IPS-18a (cell line): ENCODE measurements at regions not wholly inside any gene's neighbourhood (a gene's known extent, or its start where the extent isn't known, plus 50 kb on each side); places are given as distances from the start of the nearest gene placed in this dataset.

Experiments used
- H3K27ac ChIP-seq: one replicate; pipeline ENCODE4 v1.5.1; 2013; ENCODE audit warnings: low read length
- H3K27me3 ChIP-seq: one replicate; pipeline ENCODE4 v1.6.1; 2013; ENCODE audit warnings: mild to moderate bottlenecking, low read length; ENCODE audit not compliant: control insufficient read depth, insufficient read depth
- H3K36me3 ChIP-seq: one replicate; pipeline ENCODE4 v1.6.1; 2013; ENCODE audit warnings: low read depth, low read length; ENCODE audit not compliant: control insufficient read depth
- H3K4me1 ChIP-seq: one replicate; pipeline ENCODE4 v1.6.1; 2013; ENCODE audit warnings: low read depth, low read length; ENCODE audit not compliant: control insufficient read depth
- H3K4me3 ChIP-seq: one replicate; pipeline ENCODE4 v1.5.1; 2013; ENCODE audit warnings: low read length
- H3K9ac ChIP-seq: one replicate; pipeline ENCODE4 v1.6.1; 2013; ENCODE audit warnings: mild to moderate bottlenecking, low read length, moderate library complexity
- H3K9me3 ChIP-seq: one replicate; pipeline ENCODE4 v1.6.1; 2013; ENCODE audit warnings: low read depth, low read length; ENCODE audit not compliant: control insufficient read depth

- Histone ChIP-seq H3K27ac (no peak overlapping the region), H3K36me3 (no peaks in the 10 kb centered on the region), H3K4me1 (no peaks in the 10 kb centered on the region), H3K4me3 (no peak overlapping the region), H3K27me3 (no peaks in the 10 kb centered on the region), H3K9me3 (no peaks in the 10 kb centered on the region), H3K9ac (no peak overlapping the region)
These were observed 153.1 kb downstream of the PCSK1 start for GRCh38 chr5:96279801-96280542.

GRCh38 chr5:96278981-96279380 is 154.1 kb downstream of the PCSK1 start:
- H3K4me3 ChIP-seq, result no peak overlapping the region
- no peaks in the 10 kb centered on the region for H3K9me3 ChIP-seq
- H3K9ac ChIP-seq, result no peak overlapping the region
- H3K4me1 ChIP-seq, result no peaks in the 10 kb centered on the region
- H3K27me3 ChIP-seq, result no peaks in the 10 kb centered on the region
- no peak overlapping the region for H3K27ac ChIP-seq
- H3K36me3 ChIP-seq, result no peaks in the 10 kb centered on the region

GRCh38 chr5:96275051-96275450 is 158.0 kb downstream of the PCSK1 start:
- no peaks in the 10 kb centered on the region for H3K27me3 ChIP-seq
- H3K36me3 ChIP-seq, result no peaks in the 10 kb centered on the region
- H3K9me3 ChIP-seq, result no peaks in the 10 kb centered on the region
- H3K9ac ChIP-seq, result no peak overlapping the region
- H3K4me3 ChIP-seq, result no peak overlapping the region
- no peaks in the 10 kb centered on the region for H3K4me1 ChIP-seq
- no peak overlapping the region for H3K27ac ChIP-seq

- no peaks in the 10 kb centered on the region for H3K4me1 ChIP-seq
- H3K27me3 ChIP-seq, result no peaks in the 10 kb centered on the region
- no peaks in the 10 kb centered on the region for H3K36me3 ChIP-seq
- H3K4me3 ChIP-seq, result no peak overlapping the region
- no peaks in the 10 kb centered on the region for H3K9me3 ChIP-seq
- no peak overlapping the region for H3K9ac ChIP-seq
- no peak overlapping the region for H3K27ac ChIP-seq
These were observed 167.6 kb downstream of the PCSK1 start for GRCh38 chr5:96265487-96265886.

- H3K4me3 ChIP-seq, result no peak overlapping the region
- H3K27me3 ChIP-seq, result no peaks in the 10 kb centered on the region
- H3K9me3 ChIP-seq, result no peaks in the 10 kb centered on the region
- H3K4me1 ChIP-seq, result no peaks in the 10 kb centered on the region
- no peaks in the 10 kb centered on the region for H3K36me3 ChIP-seq
- H3K27ac ChIP-seq, result no peak overlapping the region
- H3K9ac ChIP-seq, result no peak overlapping the region
These were observed 169.0 kb downstream of the PCSK1 start for GRCh38 chr5:96264047-96264446.

GRCh38 chr5:96262105-96262504 is 170.9 kb downstream of the PCSK1 start:
- no peak overlapping the region for H3K4me3 ChIP-seq
- no peaks in the 10 kb centered on the region for H3K9me3 ChIP-seq

GRCh38 chr5:96260009-96260408 is 173.0 kb downstream of the PCSK1 start:
- Histone ChIP-seq H3K4me3 (no peak overlapping the region), H3K9ac (no peak overlapping the region), H3K9me3 (no peaks in the 10 kb centered on the region), H3K27me3 (no peaks in the 10 kb centered on the region), H3K36me3 (no peaks in the 10 kb centered on the region), H3K27ac (no peak overlapping the region), H3K4me1 (no peaks in the 10 kb centered on the region)

More at GRCh38 chr5:96262105-96262504, 170.9 kb downstream of the PCSK1 start:
- Histone ChIP-seq H3K4me1 (no peaks in the 10 kb centered on the region), H3K9ac (no peak overlapping the region), H3K36me3 (no peaks in the 10 kb centered on the region), H3K27ac (no peak overlapping the region), H3K27me3 (no peaks in the 10 kb centered on the region)

GRCh38 chr5:96259151-96259772 is 173.8 kb downstream of the PCSK1 start:
- Histone ChIP-seq H3K9me3 (no peaks in the 10 kb centered on the region), H3K27me3 (no peaks in the 10 kb centered on the region), H3K36me3 (no peaks in the 10 kb centered on the region), H3K4me1 (no peaks in the 10 kb centered on the region), H3K4me3 (no peak overlapping the region), H3K9ac (no peak overlapping the region), H3K27ac (no peak overlapping the region)

GRCh38 chr5:96258692-96259091 is 174.4 kb downstream of the PCSK1 start:
- Histone ChIP-seq H3K36me3 (no peaks in the 10 kb centered on the region), H3K27me3 (no peaks in the 10 kb centered on the region), H3K9me3 (no peaks in the 10 kb centered on the region), H3K27ac (no peak overlapping the region), H3K4me3 (no peak overlapping the region), H3K9ac (no peak overlapping the region), H3K4me1 (no peaks in the 10 kb centered on the region)

GRCh38 chr5:96257904-96258303 is 175.1 kb downstream of the PCSK1 start:
- H3K36me3 ChIP-seq, result no peaks in the 10 kb centered on the region
- H3K9me3 ChIP-seq, result no peaks in the 10 kb centered on the region
- no peaks in the 10 kb centered on the region for H3K4me1 ChIP-seq
- H3K27ac ChIP-seq, result no peak overlapping the region
- H3K27me3 ChIP-seq, result no peaks in the 10 kb centered on the region
- no peak overlapping the region for H3K4me3 ChIP-seq
- no peak overlapping the region for H3K9ac ChIP-seq

GRCh38 chr5:96256795-96257470 is 176.1 kb downstream of the PCSK1 start:
- H3K36me3 ChIP-seq, result no peaks in the 10 kb centered on the region
- H3K27ac ChIP-seq, result no peak overlapping the region
- no peak overlapping the region for H3K4me3 ChIP-seq
- H3K27me3 ChIP-seq, result no peaks in the 10 kb centered on the region
- H3K9me3 ChIP-seq, result no peaks in the 10 kb centered on the region
- H3K9ac ChIP-seq, result no peak overlapping the region
- H3K4me1 ChIP-seq, result no peaks in the 10 kb centered on the region
